ENCODE measurements at regions not wholly inside any gene's neighbourhood (a gene's known extent, or its start where the extent isn't known, plus 50 kb on each side); places are given as distances from the start of the nearest gene placed in this dataset.

GRCh38 chr14:101418601-101419000 lies 142.7 kb upstream of the DIO3 start:
- TF ChIP-seq EZH2 (IDR thresholded peaks at IDR 0.05; ENCODE audit: insufficient read depth, low read length): no peak
- TF ChIP-seq CTCF (IDR thresholded peaks at IDR 0.05; ENCODE audit: insufficient read depth, low read depth, low read length): no peak

Data from astrocyte (in vitro differentiated cells and primary cell).